ENCODE measurements at regions not wholly inside any gene's neighbourhood (a gene's known extent, or its start where the extent isn't known, plus 50 kb on each side); places are given as distances from the start of the nearest gene placed in this dataset.

GRCh38 chr3:104521606-104522336, 844.9 kb upstream of the ALCAM start:
- Histone ChIP-seq H3K9me2 (ENCODE audit: insufficient read depth, low read length) (no peaks in the 10 kb centered on the region), H3K27ac (ENCODE audit: low read length) (no peak overlapping the region), H3K27me3 (ENCODE audit: insufficient read depth, low read depth, low read length) (no peaks in the 10 kb centered on the region), H2AFZ (ENCODE audit: low read depth, low read length) (no peak overlapping the region), H3K4me3 (ENCODE audit: low read length) (no peak overlapping the region), H3K36me3 (ENCODE audit: insufficient read depth, low read length) (no peaks in the 10 kb centered on the region), H3K9ac (ENCODE audit: low read length) (no peak overlapping the region), H4K20me1 (ENCODE audit: insufficient read depth) (no peaks in the 10 kb centered on the region), H3K4me2 (ENCODE audit: low read length) (no peak overlapping the region), H3K9me3 (ENCODE audit: low read length) (no peaks in the 10 kb centered on the region), H3K79me2 (replicated peaks; ENCODE audit: insufficient read depth, low read length) (no peaks in the 10 kb centered on the region), H3F3A (ENCODE audit: insufficient read depth, low read length, poor library complexity, severe bottlenecking) (no peaks in the 10 kb centered on the region)
- TF ChIP-seq EZH2 (IDR thresholded peaks at IDR 0.05; ENCODE audit: borderline replicate concordance, insufficient read depth, low read length, poor library complexity, severe bottlenecking) (no peak), EP300 (conservative IDR thresholded peaks at IDR 0.05; ENCODE audit: poor library complexity, severe bottlenecking) (no peak), POLR2AphosphoS5 (IDR thresholded peaks at IDR 0.05) (no peak), RAD21 (conservative IDR thresholded peaks at IDR 0.05) (no peak), REST (IDR thresholded peaks at IDR 0.05; ENCODE audit: borderline replicate concordance) (no peak), SMC3 (conservative IDR thresholded peaks at IDR 0.05; ENCODE audit: poor library complexity) (no peak), CTCF (IDR thresholded peaks at IDR 0.05; ENCODE audit: poor library complexity, severe bottlenecking) (no peak), TAF1 (IDR thresholded peaks at IDR 0.05; ENCODE audit: low read depth) (no peak), MXI1 (conservative IDR thresholded peaks at IDR 0.05; ENCODE audit: poor library complexity, severe bottlenecking) (no peak)

- no peaks in the 10 kb centered on the region for H3K27me3 ChIP-seq (ENCODE audit: insufficient read depth, low read depth, low read length)
- H2AFZ ChIP-seq (ENCODE audit: low read depth, low read length) = no peak overlapping the region
Measured at GRCh38 chr3:104523136-104523535, 843.6 kb upstream of the ALCAM start.

More at GRCh38 chr3:104523136-104523535, 843.6 kb upstream of the ALCAM start:
- Histone ChIP-seq H3K9me3 (ENCODE audit: low read length) (no peaks in the 10 kb centered on the region), H3K4me2 (ENCODE audit: low read length) (no peak overlapping the region), H3K9me2 (ENCODE audit: insufficient read depth, low read length) (no peaks in the 10 kb centered on the region), H3K9ac (ENCODE audit: low read length) (no peak overlapping the region), H3K4me3 (ENCODE audit: low read length) (no peak overlapping the region), H3K36me3 (ENCODE audit: insufficient read depth, low read length) (no peaks in the 10 kb centered on the region), H3F3A (ENCODE audit: insufficient read depth, low read length, poor library complexity, severe bottlenecking) (no peaks in the 10 kb centered on the region), H3K79me2 (replicated peaks; ENCODE audit: insufficient read depth, low read length) (no peaks in the 10 kb centered on the region), H3K27ac (ENCODE audit: low read length) (no peak overlapping the region), H4K20me1 (ENCODE audit: insufficient read depth) (no peaks in the 10 kb centered on the region)
- TF ChIP-seq CTCF (IDR thresholded peaks at IDR 0.05; ENCODE audit: poor library complexity, severe bottlenecking) = no peak
- TF ChIP-seq POLR2AphosphoS5 (IDR thresholded peaks at IDR 0.05) = no peak
- TF ChIP-seq SMC3 (conservative IDR thresholded peaks at IDR 0.05; ENCODE audit: poor library complexity) = no peak
- TF ChIP-seq MXI1 (conservative IDR thresholded peaks at IDR 0.05; ENCODE audit: poor library complexity, severe bottlenecking) = no peak
- TF ChIP-seq RAD21 (conservative IDR thresholded peaks at IDR 0.05) = no peak
- TF ChIP-seq REST (IDR thresholded peaks at IDR 0.05; ENCODE audit: borderline replicate concordance) = no peak
- no peak for TF ChIP-seq TAF1 (IDR thresholded peaks at IDR 0.05; ENCODE audit: low read depth)
- no peak for TF ChIP-seq EP300 (conservative IDR thresholded peaks at IDR 0.05; ENCODE audit: poor library complexity, severe bottlenecking)
- TF ChIP-seq EZH2 (IDR thresholded peaks at IDR 0.05; ENCODE audit: borderline replicate concordance, insufficient read depth, low read length, poor library complexity, severe bottlenecking) = no peak
